OCI-LY7 (cell line): ENCODE measurements at regions not wholly inside any gene's neighbourhood (a gene's known extent, or its start where the extent isn't known, plus 50 kb on each side); places are given as distances from the start of the nearest gene placed in this dataset.

ENCODE experiments used
- BruUV-seq: library from RNA; stranded (reverse); fragments of 400-500 nt; replicated peaks from 2 replicates; lab custom pipeline; 2021; lab: Mats Ljungman, UMichigan
- CTCF ChIA-PET: fragments of 300-600 bp; sonication (Branson Sonifier 250); formaldehyde crosslinking; loops from one replicate; lab custom pipeline; 2022; ENCODE audit warnings: antibody characterized with exemption; ENCODE audit not compliant: unreplicated experiment; lab: Charles Lee
- POLR2A ChIA-PET: fragments of 300-600 bp; sonication (Branson Sonifier 250); formaldehyde crosslinking; loops from one replicate; lab custom pipeline; 2022; ENCODE audit warnings: antibody characterized with exemption; lab: Charles Lee
- DNase-seq: peaks from one replicate; pipeline ENCODE4 v3.0.0-alpha.2; 2015; ENCODE audit warnings: low spot score
- H2AFZ ChIP-seq: fragments of 200-600 bp; sonication (generic), shearing (Covaris generic); 2 replicates; pipeline ENCODE4 v1.6.1; 2014; ENCODE audit warnings: mild to moderate bottlenecking, antibody characterized with exemption, low read length, moderate library complexity
- H3K27ac ChIP-seq: fragments of 200-600 bp; sonication (generic); 2 replicates; pipeline ENCODE4 v1.5.1; 2014; ENCODE audit warnings: mixed run types, low read depth, mild to moderate bottlenecking, moderate library complexity, low read length, inconsistent platforms; ENCODE audit not compliant: poor library complexity, severe bottlenecking
- H3K36me3 ChIP-seq: fragments of 200-600 bp; sonication (generic); 2 replicates; pipeline ENCODE4 v1.6.1; 2014; ENCODE audit warnings: mild to moderate bottlenecking, antibody characterized with exemption, low read length, moderate library complexity, mixed read lengths; ENCODE audit not compliant: insufficient read depth
- H3K4me1 ChIP-seq: fragments of 200-600 bp; sonication (generic); 2 replicates; pipeline ENCODE4 v1.5.1; 2014; ENCODE audit warnings: mild to moderate bottlenecking, low read length; ENCODE audit not compliant: insufficient read depth, poor library complexity, severe bottlenecking
- H3K4me2 ChIP-seq: fragments of 200-600 bp; sonication (generic); 2 replicates; pipeline ENCODE4 v1.6.1; 2014; ENCODE audit warnings: mild to moderate bottlenecking, low read length
- H3K4me3 ChIP-seq: fragments of 200-600 bp; sonication (generic); 2 replicates; pipeline ENCODE4 v1.5.1; 2014; ENCODE audit warnings: mild to moderate bottlenecking, low read depth, low read length; ENCODE audit not compliant: poor library complexity, severe bottlenecking
- H3K79me2 ChIP-seq: fragments of 200-600 bp; sonication (generic); 2 replicates; pipeline ENCODE4 v1.6.1; 2016; ENCODE audit warnings: low read depth, mild to moderate bottlenecking, low read length, moderate library complexity, mixed read lengths; ENCODE audit not compliant: insufficient read depth
- H3K9me2 ChIP-seq: fragments of 200-600 bp; sonication (generic); 2 replicates; pipeline ENCODE4 v1.6.1; 2016; ENCODE audit warnings: mild to moderate bottlenecking, low read length, mixed read lengths; ENCODE audit not compliant: insufficient read depth
- H3K9me3 ChIP-seq: fragments of 200-600 bp; sonication (generic); 2 replicates; pipeline ENCODE4 v1.6.1; 2014; ENCODE audit warnings: mild to moderate bottlenecking, mixed run types, low read length, mixed read lengths
- H4K20me1 ChIP-seq: fragments of 200-600 bp; sonication (generic); 2 replicates; pipeline ENCODE4 v1.6.1; 2014; ENCODE audit warnings: mild to moderate bottlenecking, antibody characterized with exemption, low read length, moderate library complexity, mixed read lengths; ENCODE audit not compliant: insufficient read depth
- EZH2phosphoT487 ChIP-seq: fragments of 200-600 bp; sonication (generic); IDR thresholded peaks from 2 replicates; pipeline ENCODE4 v1.6.1; 2018; ENCODE audit warnings: low read depth, borderline replicate concordance, mild to moderate bottlenecking, mixed run types, antibody characterized with exemption, low read length, moderate library complexity, mixed read lengths
- intact Hi-C: fragments of 100-400 bp; cut with micrococcal nuclease; formaldehyde crosslinking; loops from one replicate; pipeline ENCODE4 v1.10.0; 2022; ENCODE audit not compliant: unreplicated experiment
- TF ChIP-seq, protein P1 (sequence below): fragments of 200-600 bp; sonication (generic); conservative IDR thresholded peaks from 2 replicates; pipeline ENCODE4 v1.5.1; 2014; ENCODE audit warnings: mild to moderate bottlenecking, antibody characterized with exemption, low read length, moderate library complexity, mixed read lengths

- no peaks in the 10 kb centered on the region for H3K9me2 ChIP-seq
- H3K36me3 ChIP-seq, result no peaks in the 10 kb centered on the region; the same call in 1 of the 2 replicates
- no peaks in the 10 kb centered on the region for H3K79me2 ChIP-seq
- no TSS peak for BruUV-seq
- DNase-seq, result no peak
- H3K4me2 ChIP-seq, result no peak overlapping the region
- POLR2A ChIA-PET, result no interaction called here
- H3K4me3 ChIP-seq, result no peak overlapping the region
- TF ChIP-seq EZH2phosphoT487, result no peak
- TF ChIP-seq, protein P1, sequence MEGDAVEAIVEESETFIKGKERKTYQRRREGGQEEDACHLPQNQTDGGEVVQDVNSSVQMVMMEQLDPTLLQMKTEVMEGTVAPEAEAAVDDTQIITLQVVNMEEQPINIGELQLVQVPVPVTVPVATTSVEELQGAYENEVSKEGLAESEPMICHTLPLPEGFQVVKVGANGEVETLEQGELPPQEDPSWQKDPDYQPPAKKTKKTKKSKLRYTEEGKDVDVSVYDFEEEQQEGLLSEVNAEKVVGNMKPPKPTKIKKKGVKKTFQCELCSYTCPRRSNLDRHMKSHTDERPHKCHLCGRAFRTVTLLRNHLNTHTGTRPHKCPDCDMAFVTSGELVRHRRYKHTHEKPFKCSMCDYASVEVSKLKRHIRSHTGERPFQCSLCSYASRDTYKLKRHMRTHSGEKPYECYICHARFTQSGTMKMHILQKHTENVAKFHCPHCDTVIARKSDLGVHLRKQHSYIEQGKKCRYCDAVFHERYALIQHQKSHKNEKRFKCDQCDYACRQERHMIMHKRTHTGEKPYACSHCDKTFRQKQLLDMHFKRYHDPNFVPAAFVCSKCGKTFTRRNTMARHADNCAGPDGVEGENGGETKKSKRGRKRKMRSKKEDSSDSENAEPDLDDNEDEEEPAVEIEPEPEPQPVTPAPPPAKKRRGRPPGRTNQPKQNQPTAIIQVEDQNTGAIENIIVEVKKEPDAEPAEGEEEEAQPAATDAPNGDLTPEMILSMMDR, result no peak
- H3K4me1 ChIP-seq, result no peaks in the 10 kb centered on the region
- no peak overlapping the region for H2AFZ ChIP-seq
- no peaks in the 10 kb centered on the region; the same call in 1 of the 2 replicates for H3K9me3 ChIP-seq
- intact Hi-C loops, result no loop called here
- H4K20me1 ChIP-seq, result no peaks in the 10 kb centered on the region
- CTCF ChIA-PET, result no interaction called here
- H3K27ac ChIP-seq, result no peak overlapping the region
Observed at GRCh38 chr13:99034333-99035085, 56.6 kb upstream of the DOCK9 start.

DNA sequence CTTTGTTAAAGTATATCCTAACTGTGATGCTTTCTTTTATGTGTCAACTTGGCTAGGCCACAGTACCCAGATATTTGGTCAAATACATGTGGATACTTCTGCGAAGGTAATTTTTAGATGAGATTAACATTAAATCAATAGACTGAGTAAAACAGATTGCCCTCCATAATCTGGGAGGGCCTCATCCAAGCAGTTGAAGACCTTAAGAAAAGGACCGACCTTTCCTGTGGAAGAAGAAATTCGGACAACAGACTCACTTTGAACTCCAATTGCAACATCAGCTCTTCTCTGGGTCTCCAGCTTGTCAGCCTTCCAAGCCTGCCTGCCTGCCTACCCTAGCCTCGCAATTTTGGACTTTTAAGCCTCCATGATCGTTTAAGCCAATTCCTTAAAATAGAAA lies 57.9 kb upstream of the DOCK9 start:
- CTCF ChIA-PET, result no interaction called here
- no peak overlapping the region for H3K4me3 ChIP-seq
- TF ChIP-seq, protein P1, result no peak
- no peak for TF ChIP-seq EZH2phosphoT487
- no peaks in the 10 kb centered on the region for H3K9me3 ChIP-seq
- no peak overlapping the region for H3K27ac ChIP-seq
- BruUV-seq, result no TSS peak
- H3K4me2 ChIP-seq, result no peak overlapping the region
- H3K9me2 ChIP-seq, result no peaks in the 10 kb centered on the region
- H3K79me2 ChIP-seq, result no peaks in the 10 kb centered on the region
- H3K36me3 ChIP-seq, result no peaks in the 10 kb centered on the region; the same call in 1 of the 2 replicates
- no peaks in the 10 kb centered on the region for H4K20me1 ChIP-seq
- no peak for DNase-seq
- intact Hi-C loops, result no loop called here
- H3K4me1 ChIP-seq, result no peaks in the 10 kb centered on the region
- no peak overlapping the region for H2AFZ ChIP-seq
- POLR2A ChIA-PET, result interaction anchor here (0.6 kb wide), 1 partner anchor 10 kb away, joined by 5 read pairs; no protein-coding TSS in a partner anchor

DNA sequence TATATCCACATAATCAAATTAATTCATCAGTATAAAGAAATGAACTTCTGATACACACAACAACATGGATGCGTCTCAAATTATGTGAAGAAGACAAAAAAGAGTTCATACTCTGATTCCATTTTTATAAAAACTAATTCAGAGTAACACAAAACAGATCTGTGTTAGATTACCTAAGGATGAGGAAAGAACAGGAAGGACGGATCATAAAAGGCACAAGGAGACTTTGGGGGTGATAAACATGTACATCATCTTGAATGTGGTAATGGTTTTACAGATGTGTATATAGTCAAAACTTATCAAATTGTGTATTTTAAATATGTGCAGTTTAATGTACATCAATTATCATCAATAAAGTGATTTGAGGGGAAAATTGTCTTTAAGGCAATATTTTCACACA lies 59.9 kb upstream of the DOCK9 start:
- H4K20me1 ChIP-seq, result no peaks in the 10 kb centered on the region
- CTCF ChIA-PET, result no interaction called here
- DNase-seq, result no peak
- H3K4me3 ChIP-seq, result no peak overlapping the region
- intact Hi-C loops, result no loop called here
- H3K4me2 ChIP-seq, result no peak overlapping the region
- no peak overlapping the region for H3K27ac ChIP-seq
- BruUV-seq, result no TSS peak
- no peaks in the 10 kb centered on the region; the same call in 1 of the 2 replicates for H3K36me3 ChIP-seq
- TF ChIP-seq EZH2phosphoT487, result no peak
- TF ChIP-seq, protein P1, result no peak
- peaks cover 11% of the 10 kb centered on the region for H3K4me1 ChIP-seq
- no peaks in the 10 kb centered on the region for H3K9me3 ChIP-seq
- no peak overlapping the region for H2AFZ ChIP-seq
- POLR2A ChIA-PET, result interaction anchor here (0.7 kb wide), 1 partner anchor 9 kb away, joined by 11 read pairs; no protein-coding TSS in a partner anchor
- no peaks in the 10 kb centered on the region for H3K9me2 ChIP-seq
- no peaks in the 10 kb centered on the region for H3K79me2 ChIP-seq
